GM18870 (cell line): ENCODE measurements at regions not wholly inside any gene's neighbourhood (a gene's known extent, or its start where the extent isn't known, plus 50 kb on each side); places are given as distances from the start of the nearest gene placed in this dataset.

Source experiments
- ATAC-seq: cut with Tn5 transposase; IDR thresholded peaks from one replicate; pipeline ENCODE4 v1.9.1; 2021; ENCODE audit warnings: moderate library complexity; ENCODE audit not compliant: unreplicated experiment

GRCh38 chr4:181582595-181582994 lies 660.6 kb upstream of the TENM3 start:
- no peak for ATAC-seq

- ATAC-seq, result no peak
Measured at GRCh38 chr4:181588733-181589302, 654.4 kb upstream of the TENM3 start.

- no peak for ATAC-seq
Measured at GRCh38 chr4:181592221-181592745, 650.9 kb upstream of the TENM3 start.

GRCh38 chr4:181593703-181594102 lies 649.5 kb upstream of the TENM3 start:
- no peak for ATAC-seq

GRCh38 chr4:181594188-181594587 lies 649.0 kb upstream of the TENM3 start:
- no peak for ATAC-seq

- ATAC-seq, result no peak
Measured at GRCh38 chr4:181595716-181596115, 647.5 kb upstream of the TENM3 start.

- no peak for ATAC-seq
Measured at GRCh38 chr4:181597766-181598165, 645.4 kb upstream of the TENM3 start.

- no peak for ATAC-seq
Measured at GRCh38 chr4:181599134-181599533, 644.1 kb upstream of the TENM3 start.

GRCh38 chr4:181601103-181601502 lies 642.1 kb upstream of the TENM3 start:
- no peak for ATAC-seq

- no peak for ATAC-seq
Measured at GRCh38 chr4:181604546-181604945, 638.7 kb upstream of the TENM3 start.

GRCh38 chr4:181606300-181606699 lies 636.9 kb upstream of the TENM3 start:
- ATAC-seq, result no peak

GRCh38 chr4:181608181-181608580 lies 635.0 kb upstream of the TENM3 start:
- ATAC-seq, result no peak

GRCh38 chr4:181611033-181611711 lies 632.0 kb upstream of the TENM3 start:
- ATAC-seq, result no peak

GRCh38 chr4:181611946-181612600 lies 631.1 kb upstream of the TENM3 start:
- ATAC-seq, result no peak

GRCh38 chr4:181613200-181613599 lies 630.0 kb upstream of the TENM3 start:
- no peak for ATAC-seq

- no peak for ATAC-seq
Measured at GRCh38 chr4:181618038-181618618, 625.1 kb upstream of the TENM3 start.

- ATAC-seq, result no peak
Measured at GRCh38 chr4:181618896-181619295, 624.3 kb upstream of the TENM3 start.

- ATAC-seq, result no peak
Measured at GRCh38 chr4:181619651-181620050, 623.6 kb upstream of the TENM3 start.

- no peak for ATAC-seq
Measured at GRCh38 chr4:181637186-181638105, 605.8 kb upstream of the TENM3 start.

- ATAC-seq, result no peak
Measured at GRCh38 chr4:181643466-181643865, 599.7 kb upstream of the TENM3 start.

GRCh38 chr4:181645489-181645888 lies 597.7 kb upstream of the TENM3 start:
- ATAC-seq, result no peak
